ENCODE measurements at regions not wholly inside any gene's neighbourhood (a gene's known extent, or its start where the extent isn't known, plus 50 kb on each side); places are given as distances from the start of the nearest gene placed in this dataset.
"Not testable (repeated sequence)": the region's sequence is repeated elsewhere in the genome, so short reads cannot be mapped to it uniquely, and the experiment has no call there.

GRCh38 chr9:29212397-29213387 lies 1639.4 kb upstream of the C9orf72 start:
- no peak for DNase-seq (ENCODE audit: low read depth)

GRCh38 chr9:29213417-29214153 lies 1640.3 kb upstream of the C9orf72 start, which contains the start of gene LINGO2:
Gene LINGO2, minus strand, starts transcription at chr9:29213601.
- DNase-seq (ENCODE audit: low read depth): no peak

- DNase-seq (ENCODE audit: low read depth): no peak
Observed at GRCh38 chr9:29214154-29214689, 1640.9 kb upstream of the C9orf72 start.

GRCh38 chr9:29214690-29215253 lies 1641.5 kb upstream of the C9orf72 start:
- no peak for DNase-seq (ENCODE audit: low read depth)

- DNase-seq (ENCODE audit: low read depth): no peak
Observed at GRCh38 chr9:29217966-29218365, 1644.7 kb upstream of the C9orf72 start.

GRCh38 chr9:29220596-29221251 lies 1647.4 kb upstream of the C9orf72 start:
- DNase-seq (ENCODE audit: low read depth): no peak

GRCh38 chr9:29228558-29228957 lies 1655.3 kb upstream of the C9orf72 start:
- DNase-seq (ENCODE audit: low read depth): no peak

GRCh38 chr9:29230931-29231330 lies 1657.7 kb upstream of the C9orf72 start:
- no peak for DNase-seq (ENCODE audit: low read depth)

GRCh38 chr9:29233193-29233592 lies 1659.9 kb upstream of the C9orf72 start:
- no peak for DNase-seq (ENCODE audit: low read depth)

GRCh38 chr9:29241320-29241719 lies 1668.0 kb upstream of the C9orf72 start:
- no peak for DNase-seq (ENCODE audit: low read depth)

- DNase-seq (ENCODE audit: low read depth): no peak
Observed at GRCh38 chr9:29245351-29245750, 1672.1 kb upstream of the C9orf72 start.

- not testable (repeated sequence) for DNase-seq (ENCODE audit: low read depth)
Observed at GRCh38 chr9:29270400-29270799, 1697.1 kb upstream of the C9orf72 start.

- no peak for DNase-seq (ENCODE audit: low read depth)
Observed at GRCh38 chr9:29282121-29282520, 1708.8 kb upstream of the C9orf72 start.

- no peak for DNase-seq (ENCODE audit: low read depth)
Observed at GRCh38 chr9:29285818-29286217, 1712.5 kb upstream of the C9orf72 start.

- DNase-seq (ENCODE audit: low read depth): no peak
Observed at GRCh38 chr9:29289365-29289764, 1716.1 kb upstream of the C9orf72 start.

GRCh38 chr9:29290516-29290915 lies 1717.2 kb upstream of the C9orf72 start:
- DNase-seq (ENCODE audit: low read depth): no peak

- no peak for DNase-seq (ENCODE audit: low read depth)
Observed at GRCh38 chr9:29297592-29297991, 1724.3 kb upstream of the C9orf72 start.

- no peak for DNase-seq (ENCODE audit: low read depth)
Observed at GRCh38 chr9:29311221-29311620, 1737.9 kb upstream of the C9orf72 start.

GRCh38 chr9:29312327-29312726 lies 1739.0 kb upstream of the C9orf72 start:
- no peak for DNase-seq (ENCODE audit: low read depth)

GRCh38 chr9:29319736-29320513 lies 1746.6 kb upstream of the C9orf72 start:
- DNase-seq (ENCODE audit: low read depth): no peak

GRCh38 chr9:29322240-29322639 lies 1749.0 kb upstream of the C9orf72 start:
- DNase-seq (ENCODE audit: low read depth): no peak

All from RPMI7951 (cell line).